GOT3 (cell line): ENCODE measurements at regions not wholly inside any gene's neighbourhood (a gene's known extent, or its start where the extent isn't known, plus 50 kb on each side); places are given as distances from the start of the nearest gene placed in this dataset.

Experiments
- DNase-seq: peaks from one replicate; lab custom pipeline; 2025; ENCODE audit warnings: mixed read lengths; lab: John Stamatoyannopoulos, UW

DNA sequence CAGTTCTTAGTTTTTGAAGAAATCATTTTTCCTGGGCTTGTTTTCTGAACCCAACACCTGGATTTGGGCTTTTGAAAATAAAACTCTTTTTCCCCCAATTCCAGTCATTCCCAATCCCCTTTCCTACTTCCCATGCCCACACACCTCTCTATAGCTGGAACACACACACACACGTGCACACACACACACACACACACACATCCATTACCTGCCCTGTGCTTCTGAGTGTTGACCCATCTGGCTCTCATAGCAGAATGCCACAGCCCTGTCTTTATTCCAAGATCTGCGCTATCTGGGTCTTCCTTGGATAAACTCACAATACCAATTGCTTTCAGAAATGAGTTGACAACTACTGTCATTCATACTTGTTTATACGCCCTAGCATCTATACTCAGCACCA lies 54.9 kb upstream of the C4orf54 start:
- DNase-seq = no peak

DNA sequence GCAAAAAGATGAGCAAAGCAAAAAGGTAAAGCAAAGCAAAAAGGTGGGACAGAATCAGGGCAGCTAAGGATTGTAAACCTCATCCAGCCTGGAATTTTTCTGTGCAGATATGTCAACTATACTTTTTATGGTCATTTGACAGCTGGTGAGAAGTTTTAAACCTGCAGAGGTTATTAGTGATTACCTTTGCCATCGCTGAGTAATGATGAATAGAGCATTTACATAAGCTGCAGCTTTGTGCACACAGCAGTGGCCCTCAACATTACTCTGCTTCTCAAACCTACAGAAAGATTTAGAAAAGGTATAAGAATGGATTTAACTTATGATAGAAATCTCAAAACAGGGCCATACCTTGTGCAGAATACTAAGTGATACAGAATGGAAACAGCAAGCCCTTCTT lies 54.5 kb upstream of the C4orf54 start:
- no peak for DNase-seq

DNA sequence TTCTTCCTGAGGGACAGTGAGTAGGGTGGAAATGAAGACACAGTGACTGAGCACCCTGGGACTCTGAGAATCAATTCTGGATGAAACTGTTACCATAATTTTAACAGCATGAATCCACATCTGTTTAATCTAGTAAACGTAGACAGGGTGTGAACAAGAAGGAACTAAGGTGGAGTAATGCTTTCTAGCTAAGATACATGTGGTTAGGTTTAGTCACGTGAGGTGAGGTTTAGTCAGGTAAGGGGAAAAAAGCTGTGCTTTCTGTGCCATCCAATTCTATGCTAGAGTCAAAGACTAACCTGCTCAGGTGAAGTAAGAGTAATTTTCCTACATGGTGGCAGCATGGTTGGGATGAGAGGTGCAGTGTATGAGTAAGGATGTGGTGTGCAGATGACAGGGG lies 54.0 kb upstream of the C4orf54 start:
- DNase-seq = no peak

DNA sequence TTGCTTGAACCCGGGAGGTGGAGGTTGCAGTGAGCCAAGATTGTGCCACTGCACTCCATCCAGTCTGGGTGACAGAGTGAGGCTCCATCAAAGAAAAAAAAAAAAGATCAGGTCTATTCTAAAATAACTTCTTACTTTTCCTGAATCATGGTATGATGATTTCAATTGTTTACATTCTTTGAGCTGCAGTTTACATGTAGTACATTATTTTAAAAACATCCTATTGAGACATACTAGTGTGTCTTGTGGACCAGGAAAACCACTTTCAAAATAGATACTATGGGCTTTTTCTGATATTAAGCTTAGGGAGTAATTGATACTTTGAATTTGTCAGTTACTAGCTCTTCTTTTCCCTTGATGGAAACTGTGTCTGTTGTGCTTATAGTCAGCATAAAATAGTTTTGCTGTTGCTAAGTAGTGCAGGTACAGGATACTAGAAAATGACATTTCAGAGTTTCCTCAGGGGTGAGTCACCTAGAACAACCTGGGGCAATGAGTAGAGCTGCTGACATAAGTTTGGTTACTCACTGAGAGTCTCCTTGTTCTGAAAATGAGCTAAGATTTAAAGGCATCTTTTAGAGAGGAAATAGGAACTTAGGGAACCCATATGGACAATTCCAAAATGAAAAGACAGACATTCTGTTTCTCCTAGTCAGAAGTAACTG lies 53.2 kb upstream of the C4orf54 start:
- DNase-seq = no peak

DNA sequence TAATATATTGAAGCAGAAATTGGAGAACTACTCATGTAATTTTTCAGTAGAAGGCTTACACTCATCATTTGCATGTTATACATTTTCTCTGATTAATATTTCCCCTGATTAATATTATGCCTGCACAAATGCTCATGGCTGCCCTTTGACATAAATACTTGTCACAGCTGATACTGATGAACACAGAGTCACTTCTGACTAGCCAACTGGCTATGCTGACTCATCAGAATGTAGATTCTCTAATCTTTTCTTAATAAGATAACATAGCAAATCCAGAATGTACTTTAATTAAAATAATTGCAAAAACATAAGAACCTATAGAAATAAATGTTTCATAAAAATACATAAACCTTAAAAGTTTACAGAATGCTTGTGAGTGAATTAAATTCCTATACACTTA lies 52.4 kb upstream of the C4orf54 start:
- DNase-seq = no peak

DNA sequence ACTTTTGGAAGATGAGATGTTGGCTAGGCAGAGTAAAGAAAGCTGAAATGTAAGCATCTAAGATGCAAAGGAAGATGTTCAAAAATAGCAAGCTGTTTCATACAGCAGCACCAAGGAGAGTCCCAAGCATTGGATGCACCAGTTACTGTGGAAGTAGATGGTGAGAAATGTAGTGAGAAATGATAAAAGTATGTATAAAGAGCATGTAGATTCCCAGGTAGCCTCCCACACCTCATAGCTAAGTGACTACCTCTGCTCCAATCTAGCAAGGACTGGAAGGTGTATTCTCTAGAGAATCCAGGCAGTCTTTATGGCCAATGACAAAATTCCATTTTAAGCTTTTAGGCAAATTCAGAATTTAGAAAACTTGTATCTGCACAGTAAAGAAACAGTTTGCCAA lies 50.9 kb upstream of the C4orf54 start:
- no peak for DNase-seq
